OCI-LY3 (cell line): ENCODE measurements at regions not wholly inside any gene's neighbourhood (a gene's known extent, or its start where the extent isn't known, plus 50 kb on each side); places are given as distances from the start of the nearest gene placed in this dataset.

Source experiments
- EZH2phosphoT487 ChIP-seq: fragments of 200-600 bp; shearing (Covaris generic); IDR thresholded peaks from 2 replicates; pipeline ENCODE4 v1.6.1; 2018; ENCODE audit warnings: antibody characterized with exemption, mixed run types, low read depth
- TF ChIP-seq, protein P1 (sequence below): fragments of 200-600, 300-600 bp; sonication (generic); IDR thresholded peaks from 2 replicates; pipeline ENCODE4 v1.5.1; 2014; ENCODE audit warnings: antibody characterized with exemption, low read length, low read depth

- TF ChIP-seq, protein P1, sequence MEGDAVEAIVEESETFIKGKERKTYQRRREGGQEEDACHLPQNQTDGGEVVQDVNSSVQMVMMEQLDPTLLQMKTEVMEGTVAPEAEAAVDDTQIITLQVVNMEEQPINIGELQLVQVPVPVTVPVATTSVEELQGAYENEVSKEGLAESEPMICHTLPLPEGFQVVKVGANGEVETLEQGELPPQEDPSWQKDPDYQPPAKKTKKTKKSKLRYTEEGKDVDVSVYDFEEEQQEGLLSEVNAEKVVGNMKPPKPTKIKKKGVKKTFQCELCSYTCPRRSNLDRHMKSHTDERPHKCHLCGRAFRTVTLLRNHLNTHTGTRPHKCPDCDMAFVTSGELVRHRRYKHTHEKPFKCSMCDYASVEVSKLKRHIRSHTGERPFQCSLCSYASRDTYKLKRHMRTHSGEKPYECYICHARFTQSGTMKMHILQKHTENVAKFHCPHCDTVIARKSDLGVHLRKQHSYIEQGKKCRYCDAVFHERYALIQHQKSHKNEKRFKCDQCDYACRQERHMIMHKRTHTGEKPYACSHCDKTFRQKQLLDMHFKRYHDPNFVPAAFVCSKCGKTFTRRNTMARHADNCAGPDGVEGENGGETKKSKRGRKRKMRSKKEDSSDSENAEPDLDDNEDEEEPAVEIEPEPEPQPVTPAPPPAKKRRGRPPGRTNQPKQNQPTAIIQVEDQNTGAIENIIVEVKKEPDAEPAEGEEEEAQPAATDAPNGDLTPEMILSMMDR: no peak
- TF ChIP-seq EZH2phosphoT487: no peak
Measured at GRCh38 chr3:186453531-186453930, 90.6 kb downstream of the CRYGS start.
